CD14-positive monocyte (primary cell): ENCODE measurements at regions not wholly inside any gene's neighbourhood (a gene's known extent, or its start where the extent isn't known, plus 50 kb on each side); places are given as distances from the start of the nearest gene placed in this dataset.

Experiments
- DNase-seq, 3 donors: peaks; one replicate each; pipeline ENCODE4 v3.0.0-alpha.2; 2011 to 2022
- H2AFZ ChIP-seq: 2 replicates; pipeline ENCODE4 v1.6.0; 2012; ENCODE audit warnings: mild to moderate bottlenecking, low read depth, low read length, inconsistent platforms; ENCODE audit not compliant: insufficient read depth, poor library complexity, severe bottlenecking
- H3K27ac ChIP-seq, 2 donors: 1 replicate in 1 of 2; 2 replicates in 1 of 2; pipeline ENCODE4 v1.5.1; 2012 to 2013; ENCODE audit warnings: low read length in 2 of 2, control low read depth in 1 of 2, inconsistent platforms in 1 of 2, low read depth in 1 of 2, mild to moderate bottlenecking in 1 of 2
- H3K27me3 ChIP-seq, 2 donors: one replicate each; pipeline versions ENCODE4 v1.6.0 to v1.6.1; 2011 to 2013; ENCODE audit warnings: low read length in 2 of 2; ENCODE audit not compliant: control insufficient read depth in 2 of 2, insufficient read depth in 2 of 2
- H3K36me3 ChIP-seq, 2 donors: replicated peaks in 1 of 2; 1 replicate in 1 of 2; 2 replicates in 1 of 2; pipeline versions ENCODE4 v1.5.1 to v1.6.1; 2012 to 2013; ENCODE audit warnings: low read length in 2 of 2, control low read depth in 1 of 2, inconsistent platforms in 1 of 2, mild to moderate bottlenecking in 1 of 2; ENCODE audit not compliant: insufficient read depth in 2 of 2, control insufficient read depth in 1 of 2
- H3K4me1 ChIP-seq, 2 donors: 1 replicate in 1 of 2; 2 replicates in 1 of 2; pipeline versions ENCODE4 v1.5.1 to v1.6.1; 2012 to 2013; ENCODE audit warnings: low read length in 2 of 2, control low read depth in 1 of 2, inconsistent platforms in 1 of 2, mild to moderate bottlenecking in 1 of 2, moderate library complexity in 1 of 2; ENCODE audit not compliant: insufficient read depth in 2 of 2, control insufficient read depth in 1 of 2
- H3K4me2 ChIP-seq: replicated peaks from 2 replicates; pipeline ENCODE3; 2012; ENCODE audit warnings: low read length, moderate library complexity, mild to moderate bottlenecking; ENCODE audit not compliant: poor library complexity, severe bottlenecking; ENCODE audit errors: extremely low read depth
- H3K4me3 ChIP-seq, 3 experiments: fragments of 200-600 bp in 1 of 3; sonication (generic) in 1 of 3; replicated peaks in 1 of 3; 1 replicate in 2 of 3; 2 replicates in 1 of 3; pipeline ENCODE4 v1.5.1; 2011 to 2013; ENCODE audit warnings: low read length in 3 of 3, mild to moderate bottlenecking in 3 of 3, control low read depth in 2 of 3, low read depth in 2 of 3, inconsistent platforms in 1 of 3, moderate library complexity in 1 of 3
- H3K79me2 ChIP-seq: 2 replicates; pipeline ENCODE4 v1.6.0; 2012; ENCODE audit warnings: mild to moderate bottlenecking, control low read depth, inconsistent platforms, low read length, moderate library complexity; ENCODE audit not compliant: insufficient read depth
- H3K9ac ChIP-seq: 2 replicates; pipeline ENCODE4 v1.6.0; 2017; ENCODE audit warnings: low read length, mild to moderate bottlenecking; ENCODE audit not compliant: insufficient read depth, poor library complexity, severe bottlenecking
- H3K9me3 ChIP-seq, 2 donors: replicated peaks in 1 of 2; 1 replicate in 1 of 2; 2 replicates in 1 of 2; pipeline versions ENCODE4 v1.5.1 to v1.6.1; 2012 to 2013; ENCODE audit warnings: low read length in 2 of 2, control low read depth in 1 of 2; ENCODE audit not compliant: control insufficient read depth in 1 of 2, insufficient read depth in 1 of 2
- H4K20me1 ChIP-seq: 2 replicates; pipeline ENCODE4 v1.6.0; 2012; ENCODE audit warnings: mild to moderate bottlenecking, low read length, control low read depth, moderate library complexity; ENCODE audit not compliant: insufficient read depth
- H3K27ac Mint-ChIP-seq, 7 donors: one replicate each; pipeline ENCODE4 v1.8.0; 2020; ENCODE audit warnings: mild to moderate bottlenecking in 7 of 7, mixed read lengths in 7 of 7, moderate library complexity in 6 of 7, inconsistent platforms in 2 of 7
- H3K27me3 Mint-ChIP-seq, 3 donors: one replicate each; pipeline ENCODE4 v1.8.0; 2021 to 2022; ENCODE audit warnings: low read depth in 3 of 3, mild to moderate bottlenecking in 3 of 3, mixed read lengths in 3 of 3, moderate library complexity in 3 of 3, inconsistent platforms in 1 of 3
- H3K36me3 Mint-ChIP-seq, 2 donors: one replicate each; pipeline ENCODE4 v1.8.0; 2020; ENCODE audit warnings: mixed read lengths in 2 of 2, inconsistent platforms in 1 of 2, mild to moderate bottlenecking in 1 of 2
- H3K4me1 Mint-ChIP-seq: one replicate; pipeline ENCODE4 v1.8.0; 2020; ENCODE audit warnings: mild to moderate bottlenecking, mixed read lengths
- H3K4me3 Mint-ChIP-seq, 2 donors: one replicate each; pipeline ENCODE4 v1.8.0; 2020; ENCODE audit warnings: mild to moderate bottlenecking in 2 of 2, mixed read lengths in 2 of 2, moderate library complexity in 1 of 2
- H3K9me3 Mint-ChIP-seq, 7 donors: one replicate each; pipeline ENCODE4 v1.8.0; 2020 to 2022; ENCODE audit warnings: mixed read lengths in 7 of 7, mild to moderate bottlenecking in 6 of 7, moderate library complexity in 6 of 7, inconsistent platforms in 2 of 7
- WGBS: methylation state at CpG from one replicate; pipeline ENCODE4 v1.1.5; 2013; ENCODE audit warnings: missing lambda C conversion rate; ENCODE audit not compliant: insufficient coverage; 5-methylcytosine and 5-hydroxymethylcytosine counted together
- intact Hi-C, 2 donors: fragments of 100-400 bp; cut with micrococcal nuclease; formaldehyde crosslinking; loops; one replicate each; pipeline versions ENCODE4 v1.15.0 to v1.15.1; 2023
- TF ChIP-seq, protein P1 (sequence below): fragments of 200-600 bp; IDR thresholded peaks from one replicate; pipeline ENCODE4 v1.8.0; 2022; ENCODE audit warnings: antibody characterized with exemption, mild to moderate bottlenecking

DNA sequence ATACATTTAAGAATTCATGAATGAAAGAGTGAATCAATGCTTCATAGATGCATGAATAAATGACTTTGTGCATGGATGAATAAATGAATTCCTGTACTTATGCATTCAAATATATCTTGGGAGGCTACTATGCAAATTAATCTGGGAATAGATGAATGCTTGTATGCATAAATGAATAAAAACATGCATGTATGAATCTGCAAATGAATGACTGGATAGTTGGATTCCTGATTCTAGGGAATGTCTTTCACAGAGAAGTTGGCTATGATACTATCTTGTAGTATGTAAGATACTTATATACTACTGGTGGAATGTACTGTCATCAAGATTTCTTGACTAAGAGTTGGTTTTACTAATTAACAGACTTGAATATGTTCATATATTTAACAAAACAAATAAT lies 75.3 kb upstream of the ASTN2 start:
- Mint-ChIP-seq H3K27ac (no peak overlapping the region), H3K36me3 (no peaks in the 10 kb centered on the region)
- intact Hi-C loops, result no loop called here

DNA sequence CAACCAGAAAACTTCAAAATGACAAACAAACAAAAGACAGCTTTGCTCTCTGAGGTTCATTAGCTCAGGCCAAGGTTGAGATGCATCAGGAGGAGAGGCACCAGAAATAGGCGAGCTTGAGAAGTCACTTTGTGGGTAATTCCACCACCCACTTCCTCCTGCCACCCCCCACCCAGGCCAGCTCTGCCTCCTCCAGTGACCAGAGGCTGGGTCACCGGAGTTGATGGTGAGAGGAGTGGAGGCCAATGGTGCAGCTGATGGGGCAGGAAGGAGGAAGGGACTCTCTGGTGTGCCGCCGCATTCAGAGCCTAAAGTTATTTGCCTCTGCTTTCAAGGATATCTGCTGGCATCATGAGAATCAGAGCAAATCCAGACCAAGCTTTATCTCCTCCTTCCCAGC lies 73.8 kb upstream of the ASTN2 start:
- H3K36me3 ChIP-seq, result no peaks in the 10 kb centered on the region
- no peak overlapping the region for H2AFZ ChIP-seq
- Mint-ChIP-seq H3K9me3 (no peaks in the 10 kb centered on the region), H3K4me1 (no peaks in the 10 kb centered on the region), H3K4me3 (no peak overlapping the region), H3K36me3 (no peaks in the 10 kb centered on the region), H3K27me3 (peaks cover 1 to 5% (median 3%) of the 10 kb centered on the region in 3 donors), H3K27ac (no peak overlapping the region)
- WGBS, result no CpG with 5 or more reads among the region's 4 CpGs
- no peaks in the 10 kb centered on the region for H4K20me1 ChIP-seq
- no peaks in the 10 kb centered on the region for H3K4me1 ChIP-seq
- H3K9me3 ChIP-seq, result no peaks in the 10 kb centered on the region
- H3K4me2 ChIP-seq, result no peak overlapping the region
- H3K27ac ChIP-seq, result no peak overlapping the region
- H3K79me2 ChIP-seq, result no peaks in the 10 kb centered on the region
- TF ChIP-seq, protein P1, sequence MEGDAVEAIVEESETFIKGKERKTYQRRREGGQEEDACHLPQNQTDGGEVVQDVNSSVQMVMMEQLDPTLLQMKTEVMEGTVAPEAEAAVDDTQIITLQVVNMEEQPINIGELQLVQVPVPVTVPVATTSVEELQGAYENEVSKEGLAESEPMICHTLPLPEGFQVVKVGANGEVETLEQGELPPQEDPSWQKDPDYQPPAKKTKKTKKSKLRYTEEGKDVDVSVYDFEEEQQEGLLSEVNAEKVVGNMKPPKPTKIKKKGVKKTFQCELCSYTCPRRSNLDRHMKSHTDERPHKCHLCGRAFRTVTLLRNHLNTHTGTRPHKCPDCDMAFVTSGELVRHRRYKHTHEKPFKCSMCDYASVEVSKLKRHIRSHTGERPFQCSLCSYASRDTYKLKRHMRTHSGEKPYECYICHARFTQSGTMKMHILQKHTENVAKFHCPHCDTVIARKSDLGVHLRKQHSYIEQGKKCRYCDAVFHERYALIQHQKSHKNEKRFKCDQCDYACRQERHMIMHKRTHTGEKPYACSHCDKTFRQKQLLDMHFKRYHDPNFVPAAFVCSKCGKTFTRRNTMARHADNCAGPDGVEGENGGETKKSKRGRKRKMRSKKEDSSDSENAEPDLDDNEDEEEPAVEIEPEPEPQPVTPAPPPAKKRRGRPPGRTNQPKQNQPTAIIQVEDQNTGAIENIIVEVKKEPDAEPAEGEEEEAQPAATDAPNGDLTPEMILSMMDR, result no peak
- no peak overlapping the region for H3K4me3 ChIP-seq
- no peak overlapping the region for H3K9ac ChIP-seq
- DNase-seq, result no peak
- H3K27me3 ChIP-seq, result no peaks in the 10 kb centered on the region
- intact Hi-C loops, result no loop called here

More for the DNA sequence above, 75.3 kb upstream of the ASTN2 start:
- Histone ChIP-seq H2AFZ (no peak overlapping the region), H3K36me3 (no peaks in the 10 kb centered on the region), H3K27me3 (no peaks in the 10 kb centered on the region), H4K20me1 (no peaks in the 10 kb centered on the region), H3K4me3 (no peak overlapping the region), H3K79me2 (no peaks in the 10 kb centered on the region), H3K27ac (no peak overlapping the region), H3K4me1 (no peaks in the 10 kb centered on the region), H3K9ac (no peak overlapping the region), H3K4me2 (no peak overlapping the region), H3K9me3 (no peaks in the 10 kb centered on the region)
- Mint-ChIP-seq H3K27me3 (peaks cover under 1 to 5% (median 3%) of the 10 kb centered on the region in 3 donors), H3K9me3 (no peaks in the 10 kb centered on the region), H3K4me1 (no peaks in the 10 kb centered on the region), H3K4me3 (no peak overlapping the region)
- TF ChIP-seq, protein P1, result no peak
- DNase-seq, result no peak
